Glutamatergic neuron (in vitro differentiated cells): ENCODE measurements at regions not wholly inside any gene's neighbourhood (a gene's known extent, or its start where the extent isn't known, plus 50 kb on each side); places are given as distances from the start of the nearest gene placed in this dataset.

Source experiments
- DNase-seq: peaks from one replicate; pipeline ENCODE4 v3.0.0; 2022
- H3K27ac Mint-ChIP-seq: one replicate; pipeline ENCODE4 v1.8.0; 2020; ENCODE audit warnings: mild to moderate bottlenecking, mixed read lengths, inconsistent platforms; ENCODE audit not compliant: unreplicated experiment
- H3K27me3 Mint-ChIP-seq: one replicate; pipeline ENCODE4 v1.8.0; 2020; ENCODE audit warnings: mild to moderate bottlenecking, moderate library complexity, mixed read lengths, inconsistent platforms; ENCODE audit not compliant: unreplicated experiment
- H3K36me3 Mint-ChIP-seq: one replicate; pipeline ENCODE4 v1.8.0; 2020; ENCODE audit warnings: mild to moderate bottlenecking, mixed read lengths, inconsistent platforms; ENCODE audit not compliant: unreplicated experiment
- H3K4me1 Mint-ChIP-seq: one replicate; pipeline ENCODE4 v1.8.0; 2020; ENCODE audit warnings: mild to moderate bottlenecking, low read depth, mixed read lengths, inconsistent platforms; ENCODE audit not compliant: unreplicated experiment
- H3K4me3 Mint-ChIP-seq: one replicate; pipeline ENCODE4 v1.8.0; 2020; ENCODE audit warnings: mild to moderate bottlenecking, mixed read lengths, inconsistent platforms; ENCODE audit not compliant: unreplicated experiment
- H3K9me3 Mint-ChIP-seq: one replicate; pipeline ENCODE4 v1.8.0; 2020; ENCODE audit warnings: mild to moderate bottlenecking, moderate library complexity, mixed read lengths, inconsistent platforms; ENCODE audit not compliant: unreplicated experiment
- CTCF ChIP-seq: fragments of 200-600 bp; sonication (generic); IDR thresholded peaks from one replicate; pipeline ENCODE4 v1.5.0; 2021; ENCODE audit not compliant: partially characterized antibody, unreplicated experiment

- Mint-ChIP-seq H3K27me3 (peaks cover 4% of the 10 kb centered on the region), H3K4me3 (no peak overlapping the region), H3K9me3 (peaks cover 4% of the 10 kb centered on the region), H3K36me3 (peaks cover 10% of the 10 kb centered on the region), H3K4me1 (no peaks in the 10 kb centered on the region), H3K27ac (no peak overlapping the region)
- TF ChIP-seq CTCF, result no peak
- DNase-seq, result no peak
Observed at GRCh38 chr6:4531406-4531805, 244.8 kb upstream of the CDYL start.

GRCh38 chr6:4522453-4522852 is 253.8 kb upstream of the CDYL start:
- no peak overlapping the region for H3K27ac Mint-ChIP-seq
- no peaks in the 10 kb centered on the region for H3K27me3 Mint-ChIP-seq
- peaks cover 5% of the 10 kb centered on the region for H3K36me3 Mint-ChIP-seq
- no peak for TF ChIP-seq CTCF
- no peaks in the 10 kb centered on the region for H3K4me1 Mint-ChIP-seq
- no peak overlapping the region for H3K4me3 Mint-ChIP-seq
- no peaks in the 10 kb centered on the region for H3K9me3 Mint-ChIP-seq
- DNase-seq, result no peak

- no peak overlapping the region for H3K27ac Mint-ChIP-seq
- no peak overlapping the region for H3K4me3 Mint-ChIP-seq
- no peaks in the 10 kb centered on the region for H3K4me1 Mint-ChIP-seq
- no peak for TF ChIP-seq CTCF
- H3K27me3 Mint-ChIP-seq, result no peaks in the 10 kb centered on the region
- DNase-seq, result no peak
- H3K9me3 Mint-ChIP-seq, result no peaks in the 10 kb centered on the region
- H3K36me3 Mint-ChIP-seq, result peaks cover 5% of the 10 kb centered on the region
Observed at GRCh38 chr6:4521070-4521469, 255.1 kb upstream of the CDYL start.

GRCh38 chr6:4518506-4518905 is 257.7 kb upstream of the CDYL start:
- H3K27me3 Mint-ChIP-seq, result no peaks in the 10 kb centered on the region
- no peaks in the 10 kb centered on the region for H3K9me3 Mint-ChIP-seq
- H3K4me3 Mint-ChIP-seq, result no peak overlapping the region
- H3K4me1 Mint-ChIP-seq, result no peaks in the 10 kb centered on the region
- DNase-seq, result no peak
- H3K27ac Mint-ChIP-seq, result no peak overlapping the region
- peaks cover 5% of the 10 kb centered on the region for H3K36me3 Mint-ChIP-seq
- TF ChIP-seq CTCF, result no peak

GRCh38 chr6:4516206-4516605 is 260.0 kb upstream of the CDYL start:
- peaks cover 2% of the 10 kb centered on the region for H3K9me3 Mint-ChIP-seq
- no peak overlapping the region for H3K27ac Mint-ChIP-seq
- peaks cover 5% of the 10 kb centered on the region for H3K36me3 Mint-ChIP-seq
- no peaks in the 10 kb centered on the region for H3K4me1 Mint-ChIP-seq
- H3K27me3 Mint-ChIP-seq, result no peaks in the 10 kb centered on the region
- H3K4me3 Mint-ChIP-seq, result no peak overlapping the region
- DNase-seq, result no peak
- TF ChIP-seq CTCF, result no peak
